GM20000 (cell line): ENCODE measurements at regions not wholly inside any gene's neighbourhood (a gene's known extent, or its start where the extent isn't known, plus 50 kb on each side); places are given as distances from the start of the nearest gene placed in this dataset.
"Not testable (repeated sequence)": the region's sequence is repeated elsewhere in the genome, so short reads cannot be mapped to it uniquely, and the experiment has no call there.

Source experiments
- DNase-seq: peaks from one replicate; pipeline ENCODE4 v3.0.0; 2012; ENCODE audit warnings: low spot score
- CTCF ChIP-seq: IDR thresholded peaks from 2 replicates; pipeline ENCODE4 v1.5.1; 2012; ENCODE audit warnings: mild to moderate bottlenecking, control low read depth; ENCODE audit errors: extremely low read depth, missing control alignments

- no peak for TF ChIP-seq CTCF
- no peak for DNase-seq
Observed at GRCh38 chr6:169093770-169094551, 159.7 kb downstream of the THBS2 start.

GRCh38 chr6:169093066-169093723 lies 160.5 kb downstream of the THBS2 start:
- no peak for DNase-seq
- no peak for TF ChIP-seq CTCF

GRCh38 chr6:169092375-169092774 lies 161.3 kb downstream of the THBS2 start:
- no peak for DNase-seq
- TF ChIP-seq CTCF, result no peak

GRCh38 chr6:169090514-169091127 lies 163.0 kb downstream of the THBS2 start:
- not testable (repeated sequence) for DNase-seq

- DNase-seq, result no peak
- no peak for TF ChIP-seq CTCF
Observed at GRCh38 chr6:169088762-169089161, 164.9 kb downstream of the THBS2 start.

- no peak for TF ChIP-seq CTCF
- DNase-seq, result no peak
Observed at GRCh38 chr6:169087443-169088041, 166.1 kb downstream of the THBS2 start.

- not testable (repeated sequence) for DNase-seq
Observed at GRCh38 chr6:169086616-169087015, 167.0 kb downstream of the THBS2 start.

- no peak for DNase-seq
- TF ChIP-seq CTCF, result no peak
Observed at GRCh38 chr6:169086020-169086419, 167.6 kb downstream of the THBS2 start.
